GM21360 (cell line): ENCODE measurements at regions not wholly inside any gene's neighbourhood (a gene's known extent, or its start where the extent isn't known, plus 50 kb on each side); places are given as distances from the start of the nearest gene placed in this dataset.
"Not testable (repeated sequence)": the region's sequence is repeated elsewhere in the genome, so short reads cannot be mapped to it uniquely, and the experiment has no call there.

ENCODE experiments used
- ATAC-seq: cut with Tn5 transposase; IDR thresholded peaks from one replicate; pipeline ENCODE4 v1.9.1; 2021; ENCODE audit warnings: mild to moderate bottlenecking, moderate library complexity; ENCODE audit not compliant: unreplicated experiment

- no peak for ATAC-seq
Observed at GRCh38 chr1:187999973-188000372, 1171.2 kb downstream of the PLA2G4A start.

DNA sequence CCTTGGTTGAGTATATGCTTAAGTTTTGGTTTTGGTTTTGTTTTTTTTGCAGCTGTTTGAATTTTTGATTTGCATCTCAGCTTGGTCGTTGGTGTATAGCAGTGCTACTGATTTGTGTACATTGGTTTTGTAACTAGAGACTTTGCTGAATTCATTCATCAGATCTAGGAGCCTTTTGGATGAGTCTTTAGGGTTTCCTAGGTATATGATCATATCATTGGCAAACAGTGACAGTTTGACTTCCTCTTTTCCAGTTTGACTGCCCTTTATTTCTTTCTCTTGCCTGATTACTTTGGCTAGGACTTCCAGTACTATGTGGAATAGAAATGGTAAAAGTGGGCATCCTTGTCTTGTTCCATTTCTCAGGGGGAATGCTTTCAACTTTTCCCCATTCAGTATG is 1174.9 kb downstream of the PLA2G4A start:
- ATAC-seq: not testable (repeated sequence)

GRCh38 chr1:188004849-188005248 is 1176.1 kb downstream of the PLA2G4A start:
- ATAC-seq: no peak

GRCh38 chr1:188006354-188006753 is 1177.6 kb downstream of the PLA2G4A start:
- no peak for ATAC-seq

DNA sequence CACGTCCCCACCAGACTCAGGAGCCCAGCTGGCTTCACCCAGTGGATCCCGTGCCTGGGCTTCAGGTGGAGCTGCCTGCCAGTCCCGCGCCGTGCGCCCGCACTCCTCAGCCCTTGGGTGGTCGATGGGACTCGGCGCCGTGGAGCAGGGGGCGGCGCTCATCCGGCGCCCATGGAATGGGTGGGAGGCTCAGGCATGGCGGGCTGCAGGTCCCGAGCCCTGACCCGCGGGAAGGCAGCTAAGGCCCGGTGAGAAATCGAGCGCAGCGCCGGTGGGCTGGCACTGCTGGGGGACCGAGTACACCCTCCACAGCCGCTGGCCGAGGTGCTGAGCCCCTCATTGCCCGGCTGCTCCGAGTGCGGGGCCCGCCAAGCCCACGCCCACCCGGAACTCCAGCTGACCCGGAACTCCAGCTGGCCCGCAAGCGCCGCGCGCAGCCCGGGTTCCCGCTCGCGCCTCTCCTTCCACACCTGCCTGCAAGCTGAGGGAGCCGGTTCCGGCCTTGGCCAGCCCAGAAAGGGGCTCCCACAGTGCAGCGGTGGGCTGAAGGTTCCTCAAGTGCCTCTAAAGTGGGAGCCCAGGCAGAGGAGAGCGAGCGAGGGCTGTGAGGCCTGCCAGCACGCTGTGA is 1184.6 kb downstream of the PLA2G4A start:
- not testable (repeated sequence) for ATAC-seq

GRCh38 chr1:188017921-188018320 is 1189.2 kb downstream of the PLA2G4A start:
- ATAC-seq: no peak

DNA sequence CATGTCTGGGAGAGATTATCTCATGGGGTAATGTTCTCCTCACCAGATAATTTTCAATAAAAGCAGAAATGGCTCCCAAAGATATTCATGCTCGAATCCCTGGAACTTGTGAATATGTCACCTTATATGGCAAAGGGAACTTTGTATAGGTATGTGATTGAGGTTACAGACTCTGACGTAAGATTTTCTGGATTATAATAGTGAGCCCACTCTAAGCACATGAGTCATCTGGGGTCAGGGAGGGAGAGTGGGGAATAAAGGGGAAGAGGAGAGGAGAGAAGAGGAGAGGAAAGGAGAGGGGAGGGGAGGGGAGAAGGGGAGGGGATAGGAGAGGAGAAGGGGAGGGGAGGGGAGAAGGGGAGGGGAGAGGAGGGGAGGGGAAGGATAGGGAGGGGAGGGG is 1193.9 kb downstream of the PLA2G4A start:
- ATAC-seq: no peak

GRCh38 chr1:188023206-188023605 is 1194.5 kb downstream of the PLA2G4A start:
- ATAC-seq: no peak

DNA sequence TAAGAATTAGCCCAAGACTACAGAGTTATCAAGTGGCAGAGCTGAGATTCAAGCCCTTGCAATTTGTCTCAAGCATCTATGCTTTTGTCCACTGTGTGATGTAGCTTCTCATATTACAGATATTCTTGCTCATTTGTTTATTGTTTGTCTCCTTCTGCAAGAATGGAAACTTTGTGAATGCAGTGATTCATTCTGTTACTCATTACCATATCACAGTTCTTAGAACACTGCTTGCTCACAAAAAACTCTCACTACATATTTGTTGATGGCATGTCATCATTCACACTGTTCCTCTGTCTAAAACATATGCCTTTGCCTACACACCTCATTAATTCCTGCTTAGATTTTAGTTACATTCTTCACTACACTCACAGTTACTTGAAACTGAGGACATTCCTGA is 1198.9 kb downstream of the PLA2G4A start:
- peak; percentile 95 for ATAC-seq

DNA sequence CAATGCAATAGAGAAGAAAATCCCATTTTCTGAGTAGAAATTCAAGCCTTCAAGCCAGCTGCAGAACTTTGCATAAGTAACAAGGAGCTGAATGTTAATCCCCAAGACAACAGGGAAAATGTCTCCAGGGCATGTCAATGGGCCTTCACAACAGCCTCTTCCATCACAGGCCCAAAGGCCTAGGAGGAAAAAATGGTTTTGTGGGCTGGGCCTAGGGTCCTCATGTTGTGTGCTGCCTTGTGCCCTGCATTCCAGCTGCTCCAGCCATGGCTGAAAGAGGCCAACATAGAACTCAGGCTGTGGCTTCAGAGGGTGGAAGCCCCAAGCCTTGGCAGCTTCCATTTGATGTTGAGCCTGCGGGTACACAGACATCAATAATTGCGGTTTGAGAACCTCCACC is 1208.8 kb downstream of the PLA2G4A start:
- ATAC-seq: not testable (repeated sequence)

GRCh38 chr1:188043536-188044245 is 1214.9 kb downstream of the PLA2G4A start:
- no peak for ATAC-seq

- no peak for ATAC-seq
Observed at GRCh38 chr1:188050250-188050649, 1221.5 kb downstream of the PLA2G4A start.

DNA sequence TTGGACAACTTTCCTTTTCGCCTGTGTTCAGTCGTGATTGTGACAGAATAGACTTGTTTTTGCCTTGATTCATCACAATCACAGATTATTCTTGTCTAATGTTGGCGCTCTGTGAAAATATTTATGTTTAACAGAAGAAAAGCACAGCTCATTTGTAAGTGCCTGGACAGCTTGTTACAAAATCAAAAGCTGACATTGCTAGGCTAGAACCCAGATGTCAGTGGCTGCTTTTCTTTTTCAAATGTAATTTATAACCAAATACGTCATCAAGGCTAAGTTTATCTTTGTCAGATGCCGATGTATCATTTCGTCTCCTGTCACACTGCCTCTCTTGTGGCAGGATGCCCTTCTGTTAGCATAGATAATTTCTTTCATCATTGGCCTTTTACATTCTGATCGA is 1227.3 kb downstream of the PLA2G4A start:
- no peak for ATAC-seq

- no peak for ATAC-seq
Observed at GRCh38 chr1:188058801-188059200, 1230.1 kb downstream of the PLA2G4A start.

DNA sequence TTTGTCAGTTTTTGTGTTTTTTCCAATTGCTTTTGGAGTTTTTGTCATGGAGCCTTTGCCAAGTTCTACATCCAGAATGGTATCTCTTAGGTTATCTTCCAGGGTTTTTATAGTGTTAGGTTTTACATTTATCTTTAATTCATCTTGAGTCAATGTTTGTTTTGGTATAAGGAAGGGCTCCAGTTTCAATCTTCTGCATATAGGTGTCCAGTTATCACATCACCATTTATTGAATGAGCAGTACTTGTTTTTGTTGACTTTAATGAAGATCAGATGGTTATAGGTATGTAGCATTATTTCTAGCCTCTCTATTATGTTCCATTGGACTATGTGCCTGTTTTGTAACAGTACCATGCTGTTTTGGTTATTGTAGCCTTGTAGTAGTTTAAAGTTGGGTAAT is 1233.1 kb downstream of the PLA2G4A start:
- no peak for ATAC-seq

- no peak for ATAC-seq
Observed at GRCh38 chr1:188062456-188062855, 1233.7 kb downstream of the PLA2G4A start.

DNA sequence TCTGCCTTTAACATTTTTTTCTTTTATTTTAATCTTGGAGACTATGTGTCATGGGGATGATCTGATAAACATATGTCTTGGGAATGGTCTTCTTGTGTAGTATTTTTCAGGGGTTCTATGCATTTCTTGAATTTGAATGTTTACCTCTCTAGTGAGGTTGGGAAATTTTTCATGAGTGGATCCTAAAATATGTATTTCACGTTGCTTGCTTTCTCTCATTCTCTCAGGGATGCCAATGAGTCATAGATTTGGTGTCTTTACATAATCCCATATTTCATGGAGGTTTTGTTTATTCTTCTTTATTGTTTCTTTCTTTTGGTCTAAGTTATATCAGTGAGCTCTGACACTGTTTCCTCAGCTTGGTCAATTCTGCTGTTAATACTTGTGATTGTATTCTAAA is 1237.2 kb downstream of the PLA2G4A start:
- ATAC-seq: no peak

DNA sequence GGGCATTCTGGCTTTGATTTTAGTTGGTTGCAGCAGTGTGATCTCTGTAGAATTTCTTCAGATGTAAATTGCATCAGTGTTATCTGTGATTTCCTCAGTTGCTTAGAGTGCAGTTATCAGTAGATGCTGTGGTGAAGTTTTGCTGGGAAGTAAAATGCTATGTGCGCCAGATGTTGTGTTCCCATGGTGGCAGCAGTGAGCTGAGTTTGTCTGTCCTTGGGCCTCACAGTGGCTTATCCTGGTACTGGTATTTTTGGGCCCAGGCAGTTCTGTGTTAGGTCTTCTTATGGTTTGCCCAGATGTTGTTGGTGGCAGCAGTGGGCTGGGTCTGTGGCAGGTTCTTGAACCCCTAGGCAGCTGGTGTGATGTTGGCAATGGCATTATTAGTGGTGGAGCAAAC is 1242.1 kb downstream of the PLA2G4A start:
- ATAC-seq: no peak

DNA sequence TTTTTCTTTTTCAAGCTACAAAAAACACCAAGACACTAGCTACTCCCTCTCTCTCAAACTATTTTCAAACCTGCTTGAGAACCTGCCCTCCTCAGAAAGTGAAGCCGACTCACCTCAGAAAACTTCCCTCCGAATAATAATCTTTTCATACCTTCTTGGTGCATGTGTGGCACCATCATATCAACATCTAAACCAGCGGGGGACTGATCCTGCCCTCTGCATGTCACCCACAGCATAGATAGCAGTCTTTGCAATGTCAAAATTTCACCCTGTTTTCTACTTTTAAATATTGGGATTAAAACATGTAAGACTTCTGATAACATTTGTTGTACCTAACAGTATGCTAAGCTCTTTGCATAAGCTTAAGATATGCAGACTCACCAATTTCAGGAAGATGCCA is 1260.3 kb downstream of the PLA2G4A start:
- ATAC-seq: no peak

DNA sequence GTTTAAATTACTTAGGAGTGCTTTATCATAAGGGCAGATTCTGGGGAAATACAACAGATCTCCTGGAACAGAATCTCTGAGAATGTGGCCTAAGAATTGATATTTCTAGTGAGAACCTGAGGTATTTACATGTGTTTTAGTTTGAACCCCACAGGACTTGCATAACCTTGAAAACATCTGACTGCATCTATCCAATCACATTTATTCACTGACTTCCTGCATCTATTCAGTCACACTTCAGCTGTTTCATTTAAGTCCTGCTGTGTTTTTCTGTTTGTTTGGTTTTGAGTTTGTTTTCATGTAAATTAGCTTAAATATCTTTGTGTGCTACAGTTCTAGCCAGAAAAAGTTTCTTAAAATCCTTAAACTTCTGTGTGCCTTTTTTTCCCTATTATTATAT is 1260.7 kb downstream of the PLA2G4A start:
- ATAC-seq: no peak

DNA sequence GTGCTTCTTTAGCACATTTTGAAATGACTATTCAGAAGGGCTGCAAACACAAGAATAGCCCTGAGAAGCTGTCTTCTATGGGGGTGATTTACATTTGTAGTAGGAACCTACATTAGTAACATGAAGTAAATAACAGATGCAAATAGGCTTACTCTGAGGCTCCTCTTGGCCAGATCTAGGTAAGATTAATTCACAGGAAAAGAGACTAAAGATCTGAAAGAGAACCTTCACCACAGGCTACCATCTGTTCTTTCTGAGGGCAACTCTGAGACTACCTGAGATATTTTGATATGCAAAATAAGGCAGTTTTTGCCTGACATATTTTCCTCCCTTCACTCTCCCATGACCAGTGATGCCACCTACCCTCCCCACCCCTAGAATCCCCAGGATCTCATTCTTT is 1267.8 kb downstream of the PLA2G4A start:
- no peak for ATAC-seq

DNA sequence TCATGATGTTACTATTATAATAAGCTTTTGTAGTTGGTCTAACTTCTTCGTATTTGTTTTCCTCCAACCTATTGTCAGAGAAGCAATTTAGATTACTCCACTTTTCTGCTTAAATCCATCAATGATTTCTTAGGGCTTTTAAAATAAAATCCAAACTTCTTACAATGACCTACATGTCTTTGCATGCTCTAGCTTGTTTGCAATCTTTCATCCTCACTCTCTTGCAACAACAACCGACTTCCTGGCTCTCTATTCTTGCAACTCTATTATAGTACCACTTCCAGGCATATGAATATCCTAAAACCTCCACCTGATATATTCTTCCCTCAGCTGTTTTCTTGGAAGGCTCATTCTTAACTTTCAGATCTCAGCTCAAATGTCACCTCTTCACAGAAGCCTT is 1288.7 kb downstream of the PLA2G4A start:
- ATAC-seq: no peak

- ATAC-seq: no peak
Observed at GRCh38 chr1:188122646-188123045, 1293.9 kb downstream of the PLA2G4A start.
